Right atrium auricular region (tissue), 2 donors: ENCODE measurements at regions not wholly inside any gene's neighbourhood (a gene's known extent, or its start where the extent isn't known, plus 50 kb on each side); places are given as distances from the start of the nearest gene placed in this dataset.

Experiments
- DNase-seq: peaks from one replicate; pipeline ENCODE4 v3.0.0-alpha.2; 2019; ENCODE audit warnings: low spot score
- H3K27ac ChIP-seq, 2 donors: fragments of 200-600 bp; sonication (generic); 1 replicate in 1 of 2; 2 replicates in 1 of 2; pipeline ENCODE4 v1.5.1; 2016 to 2019
- H3K27me3 ChIP-seq, 2 donors: fragments of 200-600 bp; sonication (generic); one replicate each; pipeline versions ENCODE4 v1.5.1 to v1.6.0; 2017 to 2019
- H3K36me3 ChIP-seq: fragments of 200-600 bp; sonication (generic); one replicate; pipeline ENCODE4 v1.5.1; 2016
- H3K4me1 ChIP-seq, 2 donors: fragments of 200-600 bp; sonication (generic); one replicate each; pipeline versions ENCODE4 v1.5.1 to v1.6.0; 2017 to 2019
- H3K4me3 ChIP-seq, 2 donors: fragments of 200-600 bp; sonication (generic); 1 replicate in 1 of 2; 2 replicates in 1 of 2; pipeline ENCODE4 v1.5.1; 2017 to 2019; ENCODE audit warnings: mild to moderate bottlenecking in 1 of 2, moderate library complexity in 1 of 2
- H3K9me3 ChIP-seq, 2 donors: fragments of 200-600 bp; sonication (generic); one replicate each; pipeline ENCODE4 v1.5.1; 2019
- TF ChIP-seq, protein P1 (sequence below), 2 donors: fragments of 200-600 bp; sonication (generic); IDR thresholded peaks; one replicate each; pipeline ENCODE4 v1.5.1; 2019; ENCODE audit warnings: antibody characterized with exemption in 2 of 2

- no peak for DNase-seq
- Histone ChIP-seq H3K9me3 (no peaks in the 10 kb centered on the region), H3K4me1 (no peaks in the 10 kb centered on the region), H3K27me3 (no peaks in the 10 kb centered on the region), H3K4me3 (no peak overlapping the region), H3K27ac (no peak overlapping the region), H3K36me3 (no peaks in the 10 kb centered on the region)
- TF ChIP-seq, protein P1, sequence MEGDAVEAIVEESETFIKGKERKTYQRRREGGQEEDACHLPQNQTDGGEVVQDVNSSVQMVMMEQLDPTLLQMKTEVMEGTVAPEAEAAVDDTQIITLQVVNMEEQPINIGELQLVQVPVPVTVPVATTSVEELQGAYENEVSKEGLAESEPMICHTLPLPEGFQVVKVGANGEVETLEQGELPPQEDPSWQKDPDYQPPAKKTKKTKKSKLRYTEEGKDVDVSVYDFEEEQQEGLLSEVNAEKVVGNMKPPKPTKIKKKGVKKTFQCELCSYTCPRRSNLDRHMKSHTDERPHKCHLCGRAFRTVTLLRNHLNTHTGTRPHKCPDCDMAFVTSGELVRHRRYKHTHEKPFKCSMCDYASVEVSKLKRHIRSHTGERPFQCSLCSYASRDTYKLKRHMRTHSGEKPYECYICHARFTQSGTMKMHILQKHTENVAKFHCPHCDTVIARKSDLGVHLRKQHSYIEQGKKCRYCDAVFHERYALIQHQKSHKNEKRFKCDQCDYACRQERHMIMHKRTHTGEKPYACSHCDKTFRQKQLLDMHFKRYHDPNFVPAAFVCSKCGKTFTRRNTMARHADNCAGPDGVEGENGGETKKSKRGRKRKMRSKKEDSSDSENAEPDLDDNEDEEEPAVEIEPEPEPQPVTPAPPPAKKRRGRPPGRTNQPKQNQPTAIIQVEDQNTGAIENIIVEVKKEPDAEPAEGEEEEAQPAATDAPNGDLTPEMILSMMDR (IDR thresholded peaks at IDR 0.05), result no peak
These were observed 1177.9 kb downstream of the GRIK2 start for GRCh38 chr6:102571236-102571908.

GRCh38 chr6:102562713-102563112, 1169.2 kb downstream of the GRIK2 start:
- Histone ChIP-seq H3K36me3 (no peaks in the 10 kb centered on the region), H3K27ac (no peak overlapping the region), H3K27me3 (no peaks in the 10 kb centered on the region), H3K4me3 (no peak overlapping the region), H3K9me3 (no peaks in the 10 kb centered on the region), H3K4me1 (no peaks in the 10 kb centered on the region)
- TF ChIP-seq, protein P1 (IDR thresholded peaks at IDR 0.05), result no peak
- DNase-seq, result no peak

DNA sequence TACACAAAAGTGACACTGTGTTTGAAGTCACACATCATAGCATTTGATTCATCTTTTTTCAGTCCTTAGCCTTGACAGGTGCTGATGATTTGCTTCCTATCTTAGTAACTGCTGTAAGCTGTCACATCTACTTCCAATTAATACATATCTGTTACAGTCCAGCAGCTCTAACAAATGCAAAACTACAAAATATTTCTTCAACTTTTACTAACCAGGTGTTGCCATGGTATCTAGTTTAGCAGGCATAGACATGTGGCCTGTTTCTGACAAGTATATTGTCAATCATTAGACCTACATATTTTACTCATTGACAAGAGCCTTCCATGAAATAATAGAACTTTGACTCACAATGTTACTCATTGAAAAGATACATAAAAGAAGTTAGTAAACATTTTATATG, 1159.7 kb downstream of the GRIK2 start:
- no peak overlapping the region for H3K27ac ChIP-seq
- H3K27me3 ChIP-seq, result no peaks in the 10 kb centered on the region
- no peaks in the 10 kb centered on the region for H3K36me3 ChIP-seq
- no peaks in the 10 kb centered on the region for H3K4me1 ChIP-seq
- no peak for DNase-seq
- TF ChIP-seq, protein P1 (IDR thresholded peaks at IDR 0.05), result no peak
- no peak overlapping the region for H3K4me3 ChIP-seq
- no peaks in the 10 kb centered on the region for H3K9me3 ChIP-seq

DNA sequence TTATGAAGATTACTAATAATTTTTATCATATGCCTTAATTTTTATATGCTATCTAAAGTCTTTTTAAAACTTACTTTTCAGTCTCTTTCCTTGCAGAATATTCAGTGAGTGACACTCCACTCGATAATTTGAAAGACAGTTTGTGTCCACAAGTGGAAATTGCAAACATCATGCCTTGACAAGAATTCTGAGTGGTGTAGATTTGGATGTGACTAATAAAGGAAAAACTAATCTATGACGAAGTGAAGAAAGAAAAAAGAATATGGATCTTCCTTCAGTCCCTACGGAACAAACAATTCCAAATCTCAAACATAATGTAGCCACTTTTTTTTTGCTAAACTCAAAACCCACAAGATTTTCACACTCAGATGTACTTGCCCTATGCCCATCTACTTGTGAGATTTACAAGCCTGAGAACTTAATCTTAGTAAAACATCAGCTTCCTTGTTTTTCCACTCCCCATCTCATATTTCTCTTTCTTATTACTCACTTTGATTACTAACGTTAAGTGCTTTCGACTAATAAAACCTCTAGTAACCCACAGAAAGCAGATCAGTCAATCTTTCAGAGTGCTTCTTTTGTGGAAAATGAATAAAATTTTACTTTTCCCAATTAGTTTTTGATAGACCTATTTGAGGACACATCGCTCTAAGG, 1155.8 kb downstream of the GRIK2 start:
- Histone ChIP-seq H3K9me3 (no peaks in the 10 kb centered on the region), H3K27ac (no peak overlapping the region), H3K4me3 (no peak overlapping the region), H3K27me3 (no peaks in the 10 kb centered on the region), H3K36me3 (no peaks in the 10 kb centered on the region), H3K4me1 (no peaks in the 10 kb centered on the region)
- TF ChIP-seq, protein P1 (IDR thresholded peaks at IDR 0.05), result no peak
- no peak for DNase-seq

- Histone ChIP-seq H3K36me3 (no peaks in the 10 kb centered on the region), H3K4me3 (no peak overlapping the region), H3K4me1 (no peaks in the 10 kb centered on the region), H3K9me3 (no peaks in the 10 kb centered on the region), H3K27ac (no peak overlapping the region), H3K27me3 (no peaks in the 10 kb centered on the region)
- no peak for DNase-seq
- TF ChIP-seq, protein P1 (IDR thresholded peaks at IDR 0.05), result no peak
These were observed 1131.8 kb downstream of the GRIK2 start for GRCh38 chr6:102525336-102525735.
